ENCODE measurements at regions not wholly inside any gene's neighbourhood (a gene's known extent, or its start where the extent isn't known, plus 50 kb on each side); places are given as distances from the start of the nearest gene placed in this dataset.

DNA sequence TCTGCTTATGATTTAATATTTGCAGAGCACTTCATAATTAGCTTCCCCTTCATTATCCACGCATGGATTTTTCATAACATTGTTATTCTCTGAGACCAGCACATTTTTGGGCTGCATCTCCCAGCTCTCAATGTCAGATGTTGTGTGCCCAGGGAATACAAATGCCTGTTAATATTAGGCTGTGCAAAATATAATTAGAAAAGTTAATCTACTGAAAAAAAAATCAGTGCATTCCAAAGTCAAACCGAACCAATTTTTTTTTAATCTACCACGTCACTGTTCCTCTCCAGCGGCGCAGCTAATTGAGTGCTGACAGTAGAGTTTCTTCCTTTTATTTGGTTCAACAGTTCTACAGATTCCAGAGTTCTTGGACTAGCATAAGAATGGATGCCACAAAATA lies 191.0 kb upstream of the RGS6 start:
- H3K27ac ChIP-seq: no peak overlapping the region
- no peak overlapping the region for H3K4me3 ChIP-seq
- H3K27me3 ChIP-seq: no peaks in the 10 kb centered on the region
- TF ChIP-seq POLR2A (IDR thresholded peaks at IDR 0.05): no peak
- H3K36me3 ChIP-seq: no peaks in the 10 kb centered on the region
- in situ Hi-C loops (cut with MboI; ENCODE audit: low sequenced_read_pairs in 4 of 4) (no loop called here), intact Hi-C loops (cut with DNase I; ENCODE audit: low total_unique reads) (no loop called here)
- DNase-seq (no peak), ATAC-seq (no peak)
- no peaks in the 10 kb centered on the region for H3K4me1 ChIP-seq
- no peaks in the 10 kb centered on the region for H3K9me3 ChIP-seq

DNA sequence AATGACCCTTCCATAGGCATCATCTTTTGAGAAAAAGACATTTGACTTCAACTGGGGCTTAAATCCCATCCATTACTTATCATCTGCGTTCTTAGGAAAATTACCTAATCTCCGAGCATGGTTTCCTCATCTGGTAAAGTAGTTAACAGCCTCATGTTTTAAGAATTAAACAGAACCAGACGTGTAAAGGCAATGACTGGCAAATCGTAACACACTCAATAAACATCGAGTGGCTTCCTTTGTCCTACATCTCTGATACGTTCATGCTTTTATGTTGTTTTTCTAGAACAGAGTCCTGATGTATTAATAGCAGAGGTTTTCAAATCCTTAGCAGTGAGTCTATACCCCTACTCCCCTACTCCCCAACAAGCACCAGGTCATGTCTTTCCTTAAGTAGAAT lies 189.7 kb upstream of the RGS6 start:
- H3K9me3 ChIP-seq: no peaks in the 10 kb centered on the region
- ATAC-seq: no peak
- no peaks in the 10 kb centered on the region for H3K27me3 ChIP-seq
- no peak overlapping the region for H3K4me3 ChIP-seq
- intact Hi-C loops (cut with DNase I; ENCODE audit: low total_unique reads): no loop called here
- in situ Hi-C loops (cut with MboI; ENCODE audit: low sequenced_read_pairs in 4 of 4): no loop called here
- H3K27ac ChIP-seq: no peak overlapping the region
- TF ChIP-seq POLR2A (IDR thresholded peaks at IDR 0.05) (no peak), CTCF (IDR thresholded peaks at IDR 0.05 in 4 of 5, conservative IDR thresholded peaks at IDR 0.05 in 1 of 5) (no peak)
- no peaks in the 10 kb centered on the region for H3K36me3 ChIP-seq
- H3K4me1 ChIP-seq: no peaks in the 10 kb centered on the region
- DNase-seq: no peak

GRCh38 chr14:71745072-71745471 lies 187.2 kb upstream of the RGS6 start:
- Histone ChIP-seq H3K4me1 (no peaks in the 10 kb centered on the region), H3K36me3 (no peaks in the 10 kb centered on the region), H3K4me3 (no peak overlapping the region), H3K9me3 (no peaks in the 10 kb centered on the region), H3K27ac (no peak overlapping the region), H3K27me3 (no peaks in the 10 kb centered on the region)
- ATAC-seq (no peak), DNase-seq (no peak)
- TF ChIP-seq CTCF (IDR thresholded peaks at IDR 0.05 in 4 of 5, conservative IDR thresholded peaks at IDR 0.05 in 1 of 5): no peak
- TF ChIP-seq POLR2A (IDR thresholded peaks at IDR 0.05): no peak
- intact Hi-C loops (cut with DNase I; ENCODE audit: low total_unique reads) (no loop called here), in situ Hi-C loops (cut with MboI; ENCODE audit: low sequenced_read_pairs in 4 of 4) (no loop called here)

DNA sequence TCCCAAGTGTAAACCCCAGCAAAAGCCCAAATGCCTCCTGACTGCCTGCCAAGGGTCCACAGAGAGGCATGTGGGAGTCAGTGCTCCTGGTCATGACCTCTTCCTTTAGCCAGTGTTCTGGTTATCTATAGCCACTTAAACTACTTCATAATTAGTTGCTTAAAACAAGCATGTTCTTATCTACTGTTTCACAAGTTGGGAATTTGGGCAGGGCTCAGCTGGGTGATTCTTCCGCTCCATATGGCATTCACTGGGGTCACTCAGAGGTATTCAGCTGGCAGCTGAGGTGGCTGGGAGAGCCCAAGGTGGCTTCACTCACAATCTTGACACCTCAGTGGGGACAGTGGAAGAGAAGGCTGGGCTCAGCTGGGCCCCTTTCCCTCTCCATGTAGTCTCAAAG lies 184.0 kb upstream of the RGS6 start:
- Histone ChIP-seq H3K36me3 (no peaks in the 10 kb centered on the region), H3K9me3 (no peaks in the 10 kb centered on the region), H3K27me3 (no peaks in the 10 kb centered on the region), H3K27ac (no peak overlapping the region), H3K4me3 (no peak overlapping the region), H3K4me1 (no peaks in the 10 kb centered on the region)
- no peak for DNase-seq
- in situ Hi-C loops (cut with MboI; ENCODE audit: low sequenced_read_pairs in 4 of 4): no loop called here
- TF ChIP-seq POLR2A (IDR thresholded peaks at IDR 0.05) (no peak), CTCF (IDR thresholded peaks at IDR 0.05 in 4 of 5, conservative IDR thresholded peaks at IDR 0.05 in 1 of 5) (no peak)
- no peak for ATAC-seq
- intact Hi-C loops (cut with DNase I; ENCODE audit: low total_unique reads): no loop called here

DNA sequence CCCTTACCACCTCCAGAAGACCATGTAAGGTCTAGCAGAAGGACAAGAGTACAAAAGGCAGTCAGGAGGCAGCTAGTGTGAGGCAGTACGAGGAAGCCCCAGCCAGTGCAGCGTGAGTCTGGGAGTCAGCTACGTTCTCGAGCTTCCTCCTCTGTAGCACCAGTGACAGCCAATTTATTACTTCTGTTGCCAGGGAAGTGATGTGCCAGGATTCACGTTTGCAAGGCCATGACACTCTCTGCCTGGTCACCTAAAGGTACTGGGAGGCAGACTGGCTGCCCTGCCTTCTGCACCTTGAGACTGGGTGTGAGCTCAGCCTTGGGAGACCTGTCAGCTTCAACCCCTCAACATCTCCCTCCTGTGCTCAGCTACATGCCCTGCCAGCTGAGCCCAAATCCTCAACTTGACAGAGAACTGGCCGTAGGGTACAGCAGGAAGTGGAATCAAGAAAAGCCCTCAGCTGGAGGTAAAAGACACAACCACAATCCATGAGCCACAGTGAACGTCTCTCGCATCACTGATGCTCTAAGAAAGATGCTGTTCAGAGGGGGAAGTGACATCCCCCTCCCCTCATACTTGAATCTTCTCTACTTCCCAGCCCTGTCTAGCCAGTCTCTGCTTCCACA lies 182.5 kb upstream of the RGS6 start:
- DNase-seq (no peak), ATAC-seq (no peak)
- Histone ChIP-seq H3K4me1 (no peaks in the 10 kb centered on the region), H3K27me3 (no peaks in the 10 kb centered on the region), H3K4me3 (no peak overlapping the region), H3K9me3 (no peaks in the 10 kb centered on the region), H3K27ac (no peak overlapping the region), H3K36me3 (no peaks in the 10 kb centered on the region)
- intact Hi-C loops (cut with DNase I; ENCODE audit: low total_unique reads) (no loop called here), in situ Hi-C loops (cut with MboI; ENCODE audit: low sequenced_read_pairs in 4 of 4) (loop anchor here in 3 of 4 donors (10.0 kb wide), 1 partner anchor 615 kb away; no protein-coding TSS in a partner anchor)
- no peak for TF ChIP-seq POLR2A (IDR thresholded peaks at IDR 0.05)

- intact Hi-C loops (cut with DNase I; ENCODE audit: low total_unique reads): no loop called here
- Histone ChIP-seq H3K4me3 (no peak overlapping the region), H3K27ac (no peak overlapping the region), H3K27me3 (no peaks in the 10 kb centered on the region), H3K36me3 (no peaks in the 10 kb centered on the region), H3K4me1 (no peaks in the 10 kb centered on the region), H3K9me3 (no peaks in the 10 kb centered on the region)
- ATAC-seq (no peak), DNase-seq (no peak)
- in situ Hi-C loops (cut with MboI; ENCODE audit: low sequenced_read_pairs in 4 of 4): loop anchor here in 3 of 4 donors (10.0 kb wide), 1 partner anchor 616 kb away; no protein-coding TSS in a partner anchor
- no peak for TF ChIP-seq POLR2A (IDR thresholded peaks at IDR 0.05)
- TF ChIP-seq CTCF (IDR thresholded peaks at IDR 0.05 in 4 of 5, conservative IDR thresholded peaks at IDR 0.05 in 1 of 5): no peak
Measured at GRCh38 chr14:71751264-71751663, 181.0 kb upstream of the RGS6 start.

Data from gastrocnemius medialis (tissue), 4 donors.